Activated CD8-positive, alpha-beta T cell treated with anti-CD3 and anti-CD28 coated beads for 36 hours (primary cell): ENCODE measurements at regions not wholly inside any gene's neighbourhood (a gene's known extent, or its start where the extent isn't known, plus 50 kb on each side); places are given as distances from the start of the nearest gene placed in this dataset.

ENCODE experiments used
- ATAC-seq: fragments of 200-7000 bp; cut with Tn5 transposase; one replicate; pipeline ENCODE4 v1.10.0; 2021; ENCODE audit warnings: mild to moderate bottlenecking, moderate library complexity
- CTCF ChIA-PET: fragments of 350-600 bp; sonication (Branson Sonifier 250); formaldehyde crosslinking; loops from one replicate; lab custom pipeline; 2021; ENCODE audit warnings: antibody characterized with exemption; lab: Charles Lee
- POLR2A ChIA-PET: fragments of 350-600 bp; sonication (Branson Sonifier 250); formaldehyde crosslinking; loops from one replicate; lab custom pipeline; 2021; ENCODE audit warnings: antibody characterized with exemption; lab: Charles Lee
- DNase-seq: peaks from one replicate; pipeline ENCODE4 v3.0.0-alpha.2; 2020
- H3K27ac Mint-ChIP-seq: one replicate; pipeline ENCODE4 v1.8.0; 2021; ENCODE audit warnings: mild to moderate bottlenecking, mixed read lengths
- H3K27me3 Mint-ChIP-seq: one replicate; pipeline ENCODE4 v1.8.0; 2021; ENCODE audit warnings: mixed read lengths
- H3K36me3 Mint-ChIP-seq: one replicate; pipeline ENCODE4 v1.8.0; 2021; ENCODE audit warnings: low read depth, mixed read lengths
- H3K4me1 Mint-ChIP-seq: one replicate; pipeline ENCODE4 v1.8.0; 2021; ENCODE audit warnings: low read depth, mixed read lengths
- H3K4me3 Mint-ChIP-seq: one replicate; pipeline ENCODE4 v1.8.0; 2021; ENCODE audit warnings: mild to moderate bottlenecking, moderate library complexity, mixed read lengths
- H3K9me3 Mint-ChIP-seq: one replicate; pipeline ENCODE4 v1.8.0; 2021; ENCODE audit warnings: mixed read lengths
- intact Hi-C: fragments of 100-400 bp; cut with micrococcal nuclease; formaldehyde crosslinking; loops from one replicate; pipeline ENCODE4 v1.10.0; 2022
- TF ChIP-seq, protein P1 (sequence below): fragments of 200-600 bp; IDR thresholded peaks from one replicate; pipeline ENCODE4 v1.8.0; 2022; ENCODE audit warnings: antibody characterized with exemption, mild to moderate bottlenecking

GRCh38 chr2:217520356-217521010 lies 482.3 kb downstream of the TNS1 start:
- ChIA-PET CTCF (interaction anchor here (1.0 kb wide), 1 partner anchor 9 kb away, joined by 3 read pairs; no protein-coding TSS in a partner anchor), POLR2A (no interaction called here)

GRCh38 chr2:217517402-217517801 lies 485.4 kb downstream of the TNS1 start:
- Mint-ChIP-seq H3K36me3 (no peaks in the 10 kb centered on the region), H3K27ac (no peak overlapping the region), H3K9me3 (no peaks in the 10 kb centered on the region), H3K4me1 (peaks cover 12% of the 10 kb centered on the region), H3K4me3 (no peak overlapping the region), H3K27me3 (no peaks in the 10 kb centered on the region)
- POLR2A ChIA-PET, result interaction anchor here (0.6 kb wide), 1 partner anchor 269 kb away, joined by 3 read pairs; no protein-coding TSS in a partner anchor
- no peak for DNase-seq
- TF ChIP-seq, protein P1, sequence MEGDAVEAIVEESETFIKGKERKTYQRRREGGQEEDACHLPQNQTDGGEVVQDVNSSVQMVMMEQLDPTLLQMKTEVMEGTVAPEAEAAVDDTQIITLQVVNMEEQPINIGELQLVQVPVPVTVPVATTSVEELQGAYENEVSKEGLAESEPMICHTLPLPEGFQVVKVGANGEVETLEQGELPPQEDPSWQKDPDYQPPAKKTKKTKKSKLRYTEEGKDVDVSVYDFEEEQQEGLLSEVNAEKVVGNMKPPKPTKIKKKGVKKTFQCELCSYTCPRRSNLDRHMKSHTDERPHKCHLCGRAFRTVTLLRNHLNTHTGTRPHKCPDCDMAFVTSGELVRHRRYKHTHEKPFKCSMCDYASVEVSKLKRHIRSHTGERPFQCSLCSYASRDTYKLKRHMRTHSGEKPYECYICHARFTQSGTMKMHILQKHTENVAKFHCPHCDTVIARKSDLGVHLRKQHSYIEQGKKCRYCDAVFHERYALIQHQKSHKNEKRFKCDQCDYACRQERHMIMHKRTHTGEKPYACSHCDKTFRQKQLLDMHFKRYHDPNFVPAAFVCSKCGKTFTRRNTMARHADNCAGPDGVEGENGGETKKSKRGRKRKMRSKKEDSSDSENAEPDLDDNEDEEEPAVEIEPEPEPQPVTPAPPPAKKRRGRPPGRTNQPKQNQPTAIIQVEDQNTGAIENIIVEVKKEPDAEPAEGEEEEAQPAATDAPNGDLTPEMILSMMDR, result no peak
- intact Hi-C loops, result no loop called here
- ATAC-seq, result no peak
- CTCF ChIA-PET, result interaction anchor here (0.7 to 1.0 kb wide), 2 partner anchors 13 to 196 kb away, joined by 3 read pairs; no protein-coding TSS in a partner anchor

More at GRCh38 chr2:217520356-217521010, 482.3 kb downstream of the TNS1 start:
- Mint-ChIP-seq H3K9me3 (no peaks in the 10 kb centered on the region), H3K36me3 (no peaks in the 10 kb centered on the region), H3K27ac (no peak overlapping the region), H3K4me3 (no peak overlapping the region), H3K27me3 (no peaks in the 10 kb centered on the region), H3K4me1 (peaks cover 6% of the 10 kb centered on the region)
- intact Hi-C loops, result no loop called here
- no peak for ATAC-seq
- no peak for DNase-seq
- TF ChIP-seq, protein P1, result no peak

DNA sequence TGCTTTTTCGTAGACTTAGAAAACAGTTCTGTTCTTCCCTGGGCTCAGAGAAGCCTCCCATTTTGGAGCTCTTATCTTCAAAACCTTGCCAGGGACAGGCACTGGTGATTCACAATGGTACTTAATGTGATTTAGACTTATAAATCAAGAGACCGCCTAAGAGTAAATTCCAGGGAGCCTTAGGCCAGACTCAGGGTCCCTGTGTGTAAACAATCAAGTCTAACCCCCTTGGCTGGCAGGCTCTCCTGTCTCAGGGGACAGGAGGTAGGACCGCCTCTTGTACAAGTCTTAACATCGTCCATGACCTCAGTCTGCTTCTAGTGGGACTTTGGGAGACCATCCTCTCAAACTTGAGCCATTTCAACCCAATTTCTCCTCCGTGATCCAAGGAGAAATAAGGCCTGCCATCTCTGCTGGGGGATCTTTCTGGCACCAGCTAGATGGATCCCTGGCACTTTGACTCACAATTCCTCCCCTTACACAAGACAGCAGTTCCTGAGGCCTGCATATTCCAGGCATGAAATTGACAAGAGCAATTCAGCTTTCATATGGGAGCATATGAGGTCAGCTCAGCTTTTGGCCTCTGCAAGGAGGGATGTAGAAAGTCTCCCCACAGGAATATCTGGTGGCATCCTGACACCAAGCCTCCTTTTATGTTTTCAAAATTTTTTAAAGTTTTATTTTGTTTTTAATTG lies 487.0 kb downstream of the TNS1 start:
- H3K27me3 Mint-ChIP-seq, result no peaks in the 10 kb centered on the region
- ChIA-PET POLR2A (interaction anchor here (0.6 kb wide), 1 partner anchor 248 kb away, joined by 3 read pairs; no protein-coding TSS in a partner anchor), CTCF (interaction anchor here (1.0 kb wide), 1 partner anchor 350 kb away, joined by 3 read pairs; no protein-coding TSS in a partner anchor)
- no peak for DNase-seq
- no peak overlapping the region for H3K27ac Mint-ChIP-seq
- no peaks in the 10 kb centered on the region for H3K9me3 Mint-ChIP-seq
- H3K4me3 Mint-ChIP-seq, result no peak overlapping the region
- TF ChIP-seq, protein P1, result no peak
- no peaks in the 10 kb centered on the region for H3K36me3 Mint-ChIP-seq
- intact Hi-C loops, result no loop called here
- no peak for ATAC-seq
- H3K4me1 Mint-ChIP-seq, result peaks cover 12% of the 10 kb centered on the region

GRCh38 chr2:217513258-217513657 lies 489.5 kb downstream of the TNS1 start:
- DNase-seq (no peak), ATAC-seq (no peak)
- ChIA-PET POLR2A (no interaction called here), CTCF (interaction anchor here (1.3 kb wide), 1 partner anchor 200 kb away, joined by 5 read pairs; no protein-coding TSS in a partner anchor)
- intact Hi-C loops, result loop anchor here (5.0 kb wide), 2 partner anchors 199 to 831 kb away; no protein-coding TSS in a partner anchor
- Mint-ChIP-seq H3K36me3 (no peaks in the 10 kb centered on the region), H3K27ac (no peak overlapping the region), H3K9me3 (no peaks in the 10 kb centered on the region), H3K4me1 (peaks cover 14% of the 10 kb centered on the region), H3K4me3 (no peak overlapping the region), H3K27me3 (peaks cover 1% of the 10 kb centered on the region)
- TF ChIP-seq, protein P1, result no peak
